ENCODE measurements at regions not wholly inside any gene's neighbourhood (a gene's known extent, or its start where the extent isn't known, plus 50 kb on each side); places are given as distances from the start of the nearest gene placed in this dataset.

DNA sequence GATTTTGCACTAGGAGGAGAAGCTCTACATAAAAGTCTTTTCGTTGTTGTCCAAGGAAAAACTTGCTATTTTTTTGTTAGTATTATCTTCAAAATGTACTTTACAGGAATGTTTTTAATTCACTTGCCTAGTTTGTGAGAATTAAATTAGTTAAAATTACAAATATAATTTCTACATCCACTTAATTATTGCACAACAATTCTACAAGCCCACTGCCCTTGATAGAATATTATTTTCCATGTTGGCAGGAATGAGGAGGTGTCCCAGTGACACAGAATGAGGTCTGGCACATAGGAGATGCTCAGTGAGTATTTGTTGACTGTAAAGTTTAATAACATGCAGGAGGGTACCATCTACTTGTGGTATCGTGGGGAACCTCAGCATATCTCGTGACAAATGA is 255.4 kb downstream of the SDHAF3 start:
- Histone ChIP-seq H3K9me3 (ENCODE audit: control insufficient read depth, low read length) (no peaks in the 10 kb centered on the region), H3K36me3 (ENCODE audit: control insufficient read depth, insufficient read depth, low read length) (no peaks in the 10 kb centered on the region), H3K27ac (ENCODE audit: insufficient read depth, low read depth, low read length, poor library complexity, severe bottlenecking) (no peak overlapping the region), H3K4me1 (ENCODE audit: control insufficient read depth, insufficient read depth, low read length) (peaks cover 5% of the 10 kb centered on the region), H3K27me3 (ENCODE audit: control insufficient read depth, insufficient read depth, low read length, poor library complexity, severe bottlenecking) (no peaks in the 10 kb centered on the region), H3K4me3 (ENCODE audit: insufficient read depth, low read depth, low read length) (no peak overlapping the region)
- WGBS, 2 experiments: 90 to 96% methylated on average over 2 of the region's 3 CpGs

DNA sequence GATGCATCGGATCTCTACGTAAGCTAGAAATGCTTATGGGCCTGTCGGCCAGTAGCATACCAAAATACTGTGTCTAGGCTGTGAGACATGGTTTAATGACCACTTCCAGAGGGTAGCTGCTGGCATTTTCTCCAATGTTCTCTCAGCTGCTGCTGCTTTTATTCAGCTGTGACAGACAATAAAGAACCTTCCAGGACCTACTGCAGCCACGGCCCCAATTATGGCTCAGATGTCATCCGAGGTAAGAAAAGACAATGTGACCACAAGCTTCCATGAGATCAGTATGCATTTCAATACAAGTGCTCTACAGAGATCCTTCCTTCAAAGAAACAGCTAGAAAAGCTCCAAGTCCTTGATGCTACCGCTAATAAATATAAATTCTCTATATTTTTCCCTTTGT is 256.2 kb downstream of the SDHAF3 start:
- Histone ChIP-seq H3K27ac (ENCODE audit: insufficient read depth, low read depth, low read length, poor library complexity, severe bottlenecking) (no peak overlapping the region), H3K27me3 (ENCODE audit: control insufficient read depth, insufficient read depth, low read length, poor library complexity, severe bottlenecking) (no peaks in the 10 kb centered on the region), H3K9me3 (ENCODE audit: control insufficient read depth, low read length) (no peaks in the 10 kb centered on the region), H3K36me3 (ENCODE audit: control insufficient read depth, insufficient read depth, low read length) (no peaks in the 10 kb centered on the region), H3K4me1 (ENCODE audit: control insufficient read depth, insufficient read depth, low read length) (peaks cover 5% of the 10 kb centered on the region), H3K4me3 (ENCODE audit: insufficient read depth, low read depth, low read length) (no peak overlapping the region)
- WGBS, 2 experiments: 61 to 63% methylated on average over 5 of the region's 6 CpGs

DNA sequence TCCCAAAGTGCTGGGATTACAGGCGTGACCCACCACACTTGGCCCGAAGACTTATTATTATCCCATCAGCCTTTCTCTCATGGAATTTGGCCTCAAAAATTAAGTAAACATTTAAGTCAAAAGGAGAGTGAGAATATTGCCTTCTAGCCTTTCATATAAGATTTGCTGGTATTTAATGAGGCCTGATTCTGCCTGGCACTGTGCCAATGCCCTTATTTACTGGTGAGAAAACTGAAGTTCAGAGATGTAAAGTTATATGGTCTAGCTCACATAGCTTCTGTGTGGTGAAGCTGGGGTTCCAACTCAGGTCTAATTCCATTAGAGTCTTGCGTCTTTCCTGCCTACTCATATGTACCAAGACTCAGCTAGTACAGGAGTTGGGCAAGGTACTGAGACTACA is 260.2 kb downstream of the SDHAF3 start:
- H3K36me3 ChIP-seq (ENCODE audit: control insufficient read depth, insufficient read depth, low read length): no peaks in the 10 kb centered on the region
- H3K27ac ChIP-seq (ENCODE audit: insufficient read depth, low read depth, low read length, poor library complexity, severe bottlenecking): no peak overlapping the region
- H3K4me3 ChIP-seq (ENCODE audit: insufficient read depth, low read depth, low read length): no peak overlapping the region
- H3K27me3 ChIP-seq (ENCODE audit: control insufficient read depth, insufficient read depth, low read length, poor library complexity, severe bottlenecking): no peaks in the 10 kb centered on the region
- no peaks in the 10 kb centered on the region for H3K9me3 ChIP-seq (ENCODE audit: control insufficient read depth, low read length)
- peaks cover 5% of the 10 kb centered on the region for H3K4me1 ChIP-seq (ENCODE audit: control insufficient read depth, insufficient read depth, low read length)
- 93 to 100% methylated on average over 1 to 3 of the region's 3 CpGs for WGBS, 2 experiments

DNA sequence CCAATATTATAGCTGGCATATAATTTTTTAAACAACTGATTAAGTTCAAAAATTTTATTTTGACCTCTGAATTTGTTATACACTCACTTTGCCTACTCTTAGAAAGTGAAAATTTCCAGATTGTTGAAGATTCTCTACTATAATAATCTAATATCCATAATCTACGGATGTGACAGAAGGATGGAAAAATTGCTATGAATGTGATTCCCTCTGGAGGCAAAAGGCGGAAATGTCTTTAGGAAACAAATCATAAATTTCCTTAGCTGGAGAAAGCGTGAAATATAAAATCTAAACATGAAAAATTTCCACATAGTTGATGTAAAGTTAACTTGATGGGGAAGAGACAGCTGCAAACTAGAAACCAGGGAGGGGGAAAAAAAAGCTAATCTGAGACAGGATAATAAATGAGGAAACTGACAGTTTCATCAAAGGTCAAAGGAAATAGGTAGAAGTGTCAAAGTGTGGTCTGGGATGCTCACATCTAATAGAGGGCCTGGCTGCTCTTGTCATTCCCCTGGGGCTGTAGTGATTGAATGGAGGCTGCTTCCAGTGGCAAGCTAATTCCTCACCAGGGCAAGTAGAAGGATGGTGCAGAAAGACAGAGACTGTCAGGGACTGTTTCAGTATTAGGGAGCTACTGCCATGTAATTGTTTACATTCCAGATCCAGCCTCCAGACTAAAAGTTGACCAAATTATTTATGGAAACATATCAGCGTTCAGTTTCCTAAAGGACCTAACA is 264.5 kb downstream of the SDHAF3 start:
- Histone ChIP-seq H3K27ac (ENCODE audit: insufficient read depth, low read depth, low read length, poor library complexity, severe bottlenecking) (no peak overlapping the region), H3K27me3 (ENCODE audit: control insufficient read depth, insufficient read depth, low read length, poor library complexity, severe bottlenecking) (no peaks in the 10 kb centered on the region), H3K4me1 (ENCODE audit: control insufficient read depth, insufficient read depth, low read length) (no peaks in the 10 kb centered on the region), H3K36me3 (ENCODE audit: control insufficient read depth, insufficient read depth, low read length) (no peaks in the 10 kb centered on the region), H3K4me3 (ENCODE audit: insufficient read depth, low read depth, low read length) (no peak overlapping the region), H3K9me3 (ENCODE audit: control insufficient read depth, low read length) (no peaks in the 10 kb centered on the region)
- WGBS, 2 experiments: 92 to 100% methylated on average over 1 to 3 of the region's 4 CpGs

DNA sequence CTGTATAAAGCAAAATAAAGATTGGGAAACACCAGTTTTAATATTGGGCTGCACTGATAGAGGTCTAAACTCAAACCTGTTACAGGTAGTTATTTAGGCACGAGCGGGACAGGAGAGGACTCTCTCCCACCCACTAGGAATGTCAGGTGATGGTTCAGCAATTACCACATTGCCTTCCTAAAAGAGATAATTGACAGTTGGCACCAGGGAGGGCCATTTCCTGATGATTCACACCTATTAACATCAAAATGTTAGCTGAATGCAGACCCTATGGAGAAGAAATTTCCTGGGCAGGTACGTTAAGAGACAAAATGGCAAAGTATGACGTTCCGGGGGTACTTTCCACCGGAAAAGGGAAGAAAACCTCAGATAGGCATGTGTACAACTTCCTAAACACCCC is 272.6 kb downstream of the SDHAF3 start:
- H3K4me1 ChIP-seq (ENCODE audit: control insufficient read depth, insufficient read depth, low read length): no peaks in the 10 kb centered on the region
- WGBS, 2 experiments: 75 to 82% methylated on average over 6 of the region's 6 CpGs
- H3K9me3 ChIP-seq (ENCODE audit: control insufficient read depth, low read length): no peaks in the 10 kb centered on the region
- H3K4me3 ChIP-seq (ENCODE audit: insufficient read depth, low read depth, low read length): no peak overlapping the region
- H3K36me3 ChIP-seq (ENCODE audit: control insufficient read depth, insufficient read depth, low read length): no peaks in the 10 kb centered on the region
- no peak overlapping the region for H3K27ac ChIP-seq (ENCODE audit: insufficient read depth, low read depth, low read length, poor library complexity, severe bottlenecking)
- no peaks in the 10 kb centered on the region for H3K27me3 ChIP-seq (ENCODE audit: control insufficient read depth, insufficient read depth, low read length, poor library complexity, severe bottlenecking)

DNA sequence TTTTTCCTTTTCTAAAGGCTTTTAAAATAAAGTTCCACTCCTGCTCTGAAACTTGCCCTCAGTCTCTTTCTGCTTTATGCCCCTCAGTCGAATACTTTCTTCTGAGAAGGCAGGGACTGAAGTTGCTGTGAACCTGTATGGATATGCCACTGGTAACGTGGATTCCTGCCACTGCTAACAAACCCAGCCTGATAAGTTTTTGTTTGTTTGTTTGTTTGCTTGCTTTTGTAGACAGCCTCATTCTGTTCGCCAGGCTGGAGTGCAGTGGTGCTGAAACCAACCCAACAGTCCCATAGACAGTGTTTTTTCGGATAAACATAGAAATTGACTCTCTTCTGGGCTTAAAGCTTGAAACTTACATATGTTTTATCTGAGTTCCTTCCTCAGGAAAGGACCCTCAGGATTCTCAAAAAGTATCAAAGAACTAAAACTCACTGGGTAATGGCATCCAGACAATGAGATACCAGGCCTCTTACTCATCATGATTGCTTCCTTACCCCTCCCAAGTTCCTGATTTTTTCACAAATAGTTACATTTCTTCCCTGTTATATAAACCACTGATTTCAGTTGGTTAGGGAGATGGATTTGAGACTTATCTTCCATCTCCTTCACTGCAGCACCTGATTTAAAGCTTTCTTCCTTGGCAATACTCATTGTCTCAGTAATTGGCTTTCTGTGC is 273.6 kb downstream of the SDHAF3 start:
- Histone ChIP-seq H3K9me3 (ENCODE audit: control insufficient read depth, low read length) (no peaks in the 10 kb centered on the region), H3K4me1 (ENCODE audit: control insufficient read depth, insufficient read depth, low read length) (no peaks in the 10 kb centered on the region), H3K36me3 (ENCODE audit: control insufficient read depth, insufficient read depth, low read length) (no peaks in the 10 kb centered on the region), H3K27me3 (ENCODE audit: control insufficient read depth, insufficient read depth, low read length, poor library complexity, severe bottlenecking) (no peaks in the 10 kb centered on the region), H3K27ac (ENCODE audit: insufficient read depth, low read depth, low read length, poor library complexity, severe bottlenecking) (no peak overlapping the region), H3K4me3 (ENCODE audit: insufficient read depth, low read depth, low read length) (no peak overlapping the region)
- 90% methylated on average over 4 of the region's 4 CpGs for WGBS, 2 experiments

DNA sequence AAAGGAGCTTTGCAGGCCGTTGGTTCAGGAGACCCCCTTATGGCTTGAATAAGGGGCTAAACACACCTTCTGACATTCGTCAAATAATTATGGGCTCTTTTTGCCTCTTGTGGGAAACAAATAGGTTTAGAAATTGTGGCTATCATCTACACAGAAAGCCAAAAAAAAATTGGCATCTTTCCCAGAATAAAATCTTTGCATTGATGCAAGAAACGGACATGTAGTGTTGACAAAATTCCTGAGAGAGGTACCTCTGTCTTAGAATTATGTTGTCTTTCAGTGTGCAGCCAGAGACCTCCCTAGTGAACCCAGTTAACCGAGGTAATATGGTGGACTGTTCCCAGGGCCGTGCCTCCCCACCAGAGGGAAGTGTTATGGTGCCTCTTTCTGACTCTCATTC is 283.9 kb downstream of the SDHAF3 start:
- no peaks in the 10 kb centered on the region for H3K27me3 ChIP-seq (ENCODE audit: control insufficient read depth, insufficient read depth, low read length, poor library complexity, severe bottlenecking)
- H3K27ac ChIP-seq (ENCODE audit: insufficient read depth, low read depth, low read length, poor library complexity, severe bottlenecking): no peak overlapping the region
- H3K4me3 ChIP-seq (ENCODE audit: insufficient read depth, low read depth, low read length): no peak overlapping the region
- no peaks in the 10 kb centered on the region for H3K36me3 ChIP-seq (ENCODE audit: control insufficient read depth, insufficient read depth, low read length)
- no peaks in the 10 kb centered on the region for H3K9me3 ChIP-seq (ENCODE audit: control insufficient read depth, low read length)
- WGBS, 2 experiments: 92 to 95% methylated on average over 5 of the region's 5 CpGs
- H3K4me1 ChIP-seq (ENCODE audit: control insufficient read depth, insufficient read depth, low read length): peaks cover 5% of the 10 kb centered on the region

DNA sequence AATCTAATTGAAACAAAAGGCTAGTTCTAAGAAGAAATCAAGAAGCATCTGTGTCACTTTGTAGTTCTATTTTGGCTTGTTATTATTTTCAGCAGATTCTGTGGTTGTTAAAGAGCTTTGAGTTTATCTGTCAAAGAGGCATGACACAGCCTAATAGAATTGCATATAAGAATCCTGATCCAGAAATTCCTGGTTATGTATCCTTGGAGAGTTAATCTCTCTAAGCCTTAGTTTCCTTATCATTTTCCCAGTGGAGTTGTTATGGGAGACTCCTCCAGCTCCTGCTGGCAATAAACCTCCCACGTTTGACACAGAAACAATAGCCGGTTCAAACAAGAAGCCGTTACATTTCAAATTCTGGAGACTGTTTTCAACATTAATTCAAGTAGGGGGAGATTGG is 288.3 kb downstream of the SDHAF3 start:
- H3K27ac ChIP-seq (ENCODE audit: insufficient read depth, low read depth, low read length, poor library complexity, severe bottlenecking): no peak overlapping the region
- peaks cover 5% of the 10 kb centered on the region for H3K4me1 ChIP-seq (ENCODE audit: control insufficient read depth, insufficient read depth, low read length)
- H3K36me3 ChIP-seq (ENCODE audit: control insufficient read depth, insufficient read depth, low read length): no peaks in the 10 kb centered on the region
- H3K4me3 ChIP-seq (ENCODE audit: insufficient read depth, low read depth, low read length): no peak overlapping the region
- no peaks in the 10 kb centered on the region for H3K27me3 ChIP-seq (ENCODE audit: control insufficient read depth, insufficient read depth, low read length, poor library complexity, severe bottlenecking)
- 78 to 90% methylated on average over 2 to 3 of the region's 3 CpGs for WGBS, 2 experiments
- no peaks in the 10 kb centered on the region for H3K9me3 ChIP-seq (ENCODE audit: control insufficient read depth, low read length)

DNA sequence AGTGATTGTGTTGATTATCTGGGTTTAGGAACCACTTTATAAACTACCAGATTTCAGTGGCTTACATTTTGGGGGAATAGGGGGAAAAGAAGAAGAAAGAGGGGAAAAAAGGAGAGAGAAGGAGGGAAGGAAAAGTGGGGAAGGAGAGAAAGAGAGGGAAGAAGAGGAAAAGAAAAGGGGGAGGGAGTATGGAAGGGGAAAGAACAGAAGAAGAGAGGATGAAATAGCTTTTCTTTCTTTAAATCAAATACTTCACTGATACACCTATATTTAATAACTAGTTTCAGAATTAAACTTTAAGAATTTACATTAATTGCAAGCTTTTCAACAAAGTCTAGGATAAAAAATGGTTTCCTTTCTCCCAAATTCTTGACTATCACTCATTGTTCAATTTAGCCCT is 289.6 kb downstream of the SDHAF3 start:
- Histone ChIP-seq H3K4me1 (ENCODE audit: control insufficient read depth, insufficient read depth, low read length) (peaks cover 5% of the 10 kb centered on the region), H3K9me3 (ENCODE audit: control insufficient read depth, low read length) (no peaks in the 10 kb centered on the region), H3K27ac (ENCODE audit: insufficient read depth, low read depth, low read length, poor library complexity, severe bottlenecking) (no peak overlapping the region), H3K36me3 (ENCODE audit: control insufficient read depth, insufficient read depth, low read length) (no peaks in the 10 kb centered on the region), H3K4me3 (ENCODE audit: insufficient read depth, low read depth, low read length) (no peak overlapping the region), H3K27me3 (ENCODE audit: control insufficient read depth, insufficient read depth, low read length, poor library complexity, severe bottlenecking) (no peaks in the 10 kb centered on the region)

DNA sequence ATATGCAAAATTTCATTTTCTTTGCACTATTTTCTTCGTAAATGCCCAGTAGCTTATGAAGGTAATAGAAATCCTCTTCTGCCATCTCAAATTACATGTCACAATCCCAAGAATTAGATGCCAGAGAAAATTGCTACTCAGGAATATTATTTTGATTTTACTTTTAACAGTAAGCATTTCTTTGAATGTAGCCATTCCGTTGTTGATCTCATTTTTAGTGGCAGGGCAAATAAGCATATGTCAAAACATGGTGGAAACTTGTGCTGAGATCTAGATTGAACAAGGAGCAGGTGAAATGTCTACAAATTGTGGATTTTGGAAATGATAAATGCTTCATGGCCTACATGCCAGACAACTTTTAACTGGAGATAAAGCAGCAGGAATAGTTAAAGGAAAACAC is 291.8 kb downstream of the SDHAF3 start:
- WGBS, 2 experiments: 94 to 96% methylated on average over 2 of the region's 2 CpGs
- Histone ChIP-seq H3K36me3 (ENCODE audit: control insufficient read depth, insufficient read depth, low read length) (no peaks in the 10 kb centered on the region), H3K4me3 (ENCODE audit: insufficient read depth, low read depth, low read length) (no peak overlapping the region), H3K9me3 (ENCODE audit: control insufficient read depth, low read length) (no peaks in the 10 kb centered on the region), H3K27ac (ENCODE audit: insufficient read depth, low read depth, low read length, poor library complexity, severe bottlenecking) (no peak overlapping the region), H3K4me1 (ENCODE audit: control insufficient read depth, insufficient read depth, low read length) (peaks cover 5% of the 10 kb centered on the region), H3K27me3 (ENCODE audit: control insufficient read depth, insufficient read depth, low read length, poor library complexity, severe bottlenecking) (no peaks in the 10 kb centered on the region)
